Amniotic stem cell (primary cell): ENCODE measurements at regions not wholly inside any gene's neighbourhood (a gene's known extent, or its start where the extent isn't known, plus 50 kb on each side); places are given as distances from the start of the nearest gene placed in this dataset.
"Not testable (repeated sequence)": the region's sequence is repeated elsewhere in the genome, so short reads cannot be mapped to it uniquely, and the experiment has no call there.

Experiments used
- DNase-seq: peaks from one replicate; lab custom pipeline; 2025; lab: John Stamatoyannopoulos, UW

GRCh38 chr15:85264614-85265190, 115.7 kb upstream of the AKAP13 start:
- not testable (repeated sequence) for DNase-seq

- not testable (repeated sequence) for DNase-seq
Observed at GRCh38 chr15:85267158-85267857, 113.1 kb upstream of the AKAP13 start.

- no peak for DNase-seq
Observed at GRCh38 chr15:85274315-85275050, 105.9 kb upstream of the AKAP13 start.

GRCh38 chr15:85276508-85276907, 103.9 kb upstream of the AKAP13 start:
- no peak for DNase-seq

GRCh38 chr15:85276921-85277320, 103.5 kb upstream of the AKAP13 start:
- no peak for DNase-seq

GRCh38 chr15:85277847-85278370, 102.5 kb upstream of the AKAP13 start:
- DNase-seq = no peak

GRCh38 chr15:85280203-85280602, 100.2 kb upstream of the AKAP13 start:
- no peak for DNase-seq

GRCh38 chr15:85281293-85281882, 99.0 kb upstream of the AKAP13 start:
- no peak for DNase-seq

- DNase-seq = peak; percentile 35
Observed at GRCh38 chr15:85282504-85283115, 97.8 kb upstream of the AKAP13 start.

GRCh38 chr15:85283815-85284214, 96.6 kb upstream of the AKAP13 start:
- not testable (repeated sequence) for DNase-seq

GRCh38 chr15:85284497-85284896, 95.9 kb upstream of the AKAP13 start:
- no peak for DNase-seq

- peak; percentile 61 for DNase-seq
Observed at GRCh38 chr15:85289677-85290365, 90.6 kb upstream of the AKAP13 start.

GRCh38 chr15:85292583-85292982, 87.8 kb upstream of the AKAP13 start:
- DNase-seq = not testable (repeated sequence)

- DNase-seq = peak; percentile 69
Observed at GRCh38 chr15:85296615-85297402, 83.6 kb upstream of the AKAP13 start.

- DNase-seq = no peak
Observed at GRCh38 chr15:85297537-85297936, 82.9 kb upstream of the AKAP13 start.

GRCh38 chr15:85298366-85298765, 82.0 kb upstream of the AKAP13 start:
- DNase-seq = no peak

GRCh38 chr15:85298941-85299340, 81.5 kb upstream of the AKAP13 start:
- no peak for DNase-seq

GRCh38 chr15:85302271-85302670, 78.1 kb upstream of the AKAP13 start:
- DNase-seq = no peak

GRCh38 chr15:85305050-85305449, 75.4 kb upstream of the AKAP13 start:
- no peak for DNase-seq

GRCh38 chr15:85306946-85307686, 73.3 kb upstream of the AKAP13 start:
- DNase-seq = no peak
